Sigmoid colon (tissue), 6 donors: ENCODE measurements at regions not wholly inside any gene's neighbourhood (a gene's known extent, or its start where the extent isn't known, plus 50 kb on each side); places are given as distances from the start of the nearest gene placed in this dataset.

Source experiments
- DNase-seq: peaks from one replicate; pipeline ENCODE4 v3.0.0-alpha.2; 2019
- H3K27ac ChIP-seq, 4 donors: fragments of 200-600 bp; sonication (generic); one replicate each; pipeline ENCODE4 v1.5.1; 2016 to 2019; ENCODE audit warnings: mild to moderate bottlenecking in 1 of 4
- H3K27me3 ChIP-seq, 3 donors: fragments of 200-600 bp; sonication (generic); one replicate each; pipeline ENCODE4 v1.5.1; 2019; ENCODE audit warnings: mild to moderate bottlenecking in 1 of 3
- H3K36me3 ChIP-seq, 4 donors: fragments of 200-600 bp; sonication (generic); one replicate each; pipeline ENCODE4 v1.5.1; 2016 to 2019
- H3K4me1 ChIP-seq, 4 donors: fragments of 200-600 bp; sonication (generic); one replicate each; pipeline ENCODE4 v1.5.1; 2017 to 2019
- H3K4me3 ChIP-seq, 4 donors: fragments of 200-600 bp; sonication (generic); one replicate each; pipeline ENCODE4 v1.5.1; 2017 to 2019; ENCODE audit warnings: mild to moderate bottlenecking in 2 of 4, moderate library complexity in 1 of 4
- H3K9me3 ChIP-seq, 4 donors: fragments of 200-600 bp in 3 of 4; sonication (generic) in 3 of 4; one replicate each; pipeline versions ENCODE4 v1.5.1 to v1.6.1; 2013 to 2019
- EP300 ChIP-seq, 4 donors: sonication (generic); formaldehyde crosslinking; IDR thresholded peaks; one replicate each; pipeline ENCODE4 v1.6.1; 2017; ENCODE audit warnings: antibody characterized with exemption in 4 of 4
- POLR2A ChIP-seq, 2 donors: fragments of 450-650 bp; IDR thresholded peaks; one replicate each; pipeline ENCODE4 v1.6.1; 2016; ENCODE audit warnings: antibody characterized with exemption in 2 of 2, mild to moderate bottlenecking in 2 of 2, moderate library complexity in 2 of 2
- POLR2AphosphoS5 ChIP-seq, 4 donors: sonication (generic); formaldehyde crosslinking; IDR thresholded peaks; one replicate each; pipeline ENCODE4 v1.6.1; 2017; ENCODE audit warnings: antibody characterized with exemption in 4 of 4
- WGBS, 2 donors: extraction: QIAGEN DNeasy Blood & Tissue Kit; methylation state at CpG; one replicate each; pipeline ENCODE4 v1.1.7; 2013; 5-methylcytosine and 5-hydroxymethylcytosine counted together
- intact Hi-C: fragments of 100-400 bp; cut with DNase I; formaldehyde crosslinking; loops from one replicate; pipeline ENCODE4 v1.15.1; 2023
- TF ChIP-seq, protein P1 (sequence below), 4 experiments: fragments of 450-650 bp in 3 of 4; fragments of 200-600 bp in 1 of 4; IDR thresholded peaks; one replicate each; pipeline ENCODE4 v1.5.1; 2016 to 2019; ENCODE audit warnings: antibody characterized with exemption in 4 of 4, mild to moderate bottlenecking in 3 of 4, moderate library complexity in 2 of 4
- donor health status: healthy with polysubstance abuse.
- donor health status: healthy.

DNA sequence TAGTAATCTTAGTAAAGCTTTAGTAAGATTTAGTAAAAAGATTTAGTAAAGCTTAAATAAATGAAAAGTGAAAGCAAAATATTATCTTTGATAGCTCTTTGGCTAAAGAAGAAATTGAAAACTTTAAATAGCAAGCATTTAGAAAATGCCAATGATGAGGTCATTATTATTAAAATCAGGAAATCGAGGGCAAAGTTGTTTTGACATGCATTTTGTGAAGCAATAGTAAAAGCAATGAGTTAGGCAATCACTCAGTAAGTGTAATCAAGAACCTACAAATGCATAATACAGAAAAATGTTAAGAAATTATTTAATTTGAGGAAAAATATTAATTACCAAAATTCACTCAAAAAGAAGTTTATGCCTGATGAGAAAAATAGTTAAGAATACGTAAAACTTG lies 280.3 kb upstream of the MME start:
- H3K27me3 ChIP-seq = no peaks in the 10 kb centered on the region
- no peaks in the 10 kb centered on the region for H3K9me3 ChIP-seq
- no peak overlapping the region for H3K27ac ChIP-seq
- no peak overlapping the region for H3K4me3 ChIP-seq
- TF ChIP-seq POLR2A (IDR thresholded peaks at IDR 0.05) (no peak), POLR2AphosphoS5 (IDR thresholded peaks at IDR 0.05) (no peak), EP300 (IDR thresholded peaks at IDR 0.05) (no peak)
- TF ChIP-seq, protein P1, sequence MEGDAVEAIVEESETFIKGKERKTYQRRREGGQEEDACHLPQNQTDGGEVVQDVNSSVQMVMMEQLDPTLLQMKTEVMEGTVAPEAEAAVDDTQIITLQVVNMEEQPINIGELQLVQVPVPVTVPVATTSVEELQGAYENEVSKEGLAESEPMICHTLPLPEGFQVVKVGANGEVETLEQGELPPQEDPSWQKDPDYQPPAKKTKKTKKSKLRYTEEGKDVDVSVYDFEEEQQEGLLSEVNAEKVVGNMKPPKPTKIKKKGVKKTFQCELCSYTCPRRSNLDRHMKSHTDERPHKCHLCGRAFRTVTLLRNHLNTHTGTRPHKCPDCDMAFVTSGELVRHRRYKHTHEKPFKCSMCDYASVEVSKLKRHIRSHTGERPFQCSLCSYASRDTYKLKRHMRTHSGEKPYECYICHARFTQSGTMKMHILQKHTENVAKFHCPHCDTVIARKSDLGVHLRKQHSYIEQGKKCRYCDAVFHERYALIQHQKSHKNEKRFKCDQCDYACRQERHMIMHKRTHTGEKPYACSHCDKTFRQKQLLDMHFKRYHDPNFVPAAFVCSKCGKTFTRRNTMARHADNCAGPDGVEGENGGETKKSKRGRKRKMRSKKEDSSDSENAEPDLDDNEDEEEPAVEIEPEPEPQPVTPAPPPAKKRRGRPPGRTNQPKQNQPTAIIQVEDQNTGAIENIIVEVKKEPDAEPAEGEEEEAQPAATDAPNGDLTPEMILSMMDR (IDR thresholded peaks at IDR 0.05) = no peak
- intact Hi-C loops = no loop called here
- H3K4me1 ChIP-seq = peaks cover 0 to 7% (median 0%) of the 10 kb centered on the region in 4 donors
- 67 to 79% methylated on average over 2 of the region's 2 CpGs for WGBS, 2 donors
- no peaks in the 10 kb centered on the region for H3K36me3 ChIP-seq
- no peak for DNase-seq

DNA sequence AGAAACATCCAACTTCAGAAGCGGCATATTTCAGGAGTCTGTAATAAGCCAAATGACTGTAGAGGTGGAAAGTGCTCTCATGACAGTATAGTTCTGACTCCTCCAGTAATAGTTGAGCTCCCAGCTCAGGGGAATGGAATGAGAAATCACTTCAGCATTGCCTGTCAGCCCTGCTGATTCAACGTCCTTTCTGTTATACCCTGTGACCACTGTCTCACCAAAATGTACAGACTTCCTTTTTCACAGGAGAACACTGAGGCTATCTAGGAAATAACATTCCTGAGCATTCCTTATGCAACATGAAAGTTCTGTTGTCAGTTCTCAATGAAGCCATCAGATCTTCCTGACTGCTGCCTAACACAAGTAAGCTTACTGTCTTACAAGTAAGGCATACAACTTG lies 284.5 kb upstream of the MME start:
- TF ChIP-seq, protein P1 (IDR thresholded peaks at IDR 0.05) = no peak
- TF ChIP-seq POLR2A (IDR thresholded peaks at IDR 0.05) = no peak
- no peak for TF ChIP-seq EP300 (IDR thresholded peaks at IDR 0.05)
- TF ChIP-seq POLR2AphosphoS5 (IDR thresholded peaks at IDR 0.05) = peak in 1 of 4 donors; percentile 21
- 59 to 78% methylated on average over 2 of the region's 2 CpGs for WGBS, 2 donors
- H3K27me3 ChIP-seq = no peaks in the 10 kb centered on the region
- intact Hi-C loops = no loop called here
- peaks cover 0 to 7% (median 0%) of the 10 kb centered on the region in 4 donors for H3K4me1 ChIP-seq
- no peak overlapping the region for H3K4me3 ChIP-seq
- H3K27ac ChIP-seq = peak overlapping the region in 1 of 4 donors; percentile 27
- H3K36me3 ChIP-seq = no peaks in the 10 kb centered on the region
- no peak for DNase-seq
- H3K9me3 ChIP-seq = no peaks in the 10 kb centered on the region

DNA sequence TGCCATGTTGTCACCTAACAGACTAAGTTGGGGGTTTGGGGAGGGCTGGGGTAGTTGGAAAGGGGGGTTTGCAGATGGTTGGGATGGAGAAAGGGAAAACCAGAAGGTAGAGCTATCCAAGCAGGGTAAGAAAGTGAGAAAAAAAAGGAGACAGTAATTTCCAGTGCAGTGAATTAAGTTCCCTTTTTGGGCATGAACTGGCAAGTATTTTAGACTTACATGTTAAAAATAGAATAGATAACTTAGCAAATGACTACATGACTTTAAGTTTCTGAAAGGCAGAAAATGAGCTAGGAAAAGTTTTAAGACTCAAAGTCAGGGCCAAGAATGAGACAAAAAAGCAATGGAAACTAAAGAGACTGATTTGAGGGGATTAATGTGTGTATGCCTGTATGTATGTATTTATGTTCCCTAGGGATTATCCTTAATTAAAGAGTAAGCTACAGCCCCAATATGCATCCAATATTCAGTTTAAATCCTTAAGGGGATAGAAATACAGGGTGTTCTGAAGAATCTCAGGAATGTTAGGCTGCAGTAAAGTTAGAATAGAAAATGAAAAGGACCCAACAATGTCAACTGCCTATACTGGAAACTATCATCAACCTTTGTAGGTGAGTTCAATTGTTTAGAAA lies 285.2 kb upstream of the MME start:
- Histone ChIP-seq H3K27ac (peak overlapping the region in 2 of 4 donors; percentile 27 to 33), H3K36me3 (no peaks in the 10 kb centered on the region), H3K4me3 (no peak overlapping the region), H3K27me3 (no peaks in the 10 kb centered on the region), H3K9me3 (no peaks in the 10 kb centered on the region), H3K4me1 (peaks cover 0 to 7% (median 0%) of the 10 kb centered on the region in 4 donors)
- intact Hi-C loops = no loop called here
- DNase-seq = no peak
- TF ChIP-seq, protein P1 (IDR thresholded peaks at IDR 0.05) = no peak
- no peak for TF ChIP-seq EP300 (IDR thresholded peaks at IDR 0.05)
- TF ChIP-seq POLR2A (IDR thresholded peaks at IDR 0.05) = no peak
- TF ChIP-seq POLR2AphosphoS5 (IDR thresholded peaks at IDR 0.05) = no peak

DNA sequence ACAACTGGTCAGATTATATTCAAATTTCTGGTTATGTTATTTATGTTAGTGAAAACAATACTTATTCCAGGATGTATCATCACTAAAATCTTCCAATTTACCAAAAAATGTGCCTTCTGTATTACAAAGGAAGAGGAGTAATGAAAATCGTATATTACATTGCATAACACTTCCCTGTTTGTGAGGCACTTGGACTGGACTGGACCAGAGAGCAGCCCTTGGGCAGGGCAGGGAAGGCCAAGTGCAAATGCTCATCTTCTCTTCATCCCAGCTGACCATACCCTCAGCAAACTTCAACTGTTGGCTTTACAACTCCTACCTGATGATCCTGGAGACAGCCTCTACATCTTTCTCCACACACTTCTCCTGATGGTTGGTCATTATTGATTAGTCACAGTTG lies 285.7 kb upstream of the MME start:
- no peaks in the 10 kb centered on the region for H3K36me3 ChIP-seq
- H3K27ac ChIP-seq = peak overlapping the region in 2 of 4 donors; percentile 27 to 33
- H3K9me3 ChIP-seq = no peaks in the 10 kb centered on the region
- no peak for DNase-seq
- no peaks in the 10 kb centered on the region for H3K27me3 ChIP-seq
- H3K4me3 ChIP-seq = no peak overlapping the region
- no peak for TF ChIP-seq EP300 (IDR thresholded peaks at IDR 0.05)
- TF ChIP-seq POLR2AphosphoS5 (IDR thresholded peaks at IDR 0.05) = no peak
- TF ChIP-seq POLR2A (IDR thresholded peaks at IDR 0.05) = no peak
- TF ChIP-seq, protein P1 (IDR thresholded peaks at IDR 0.05) = no peak
- 54 to 69% methylated on average over 1 of the region's 1 CpG for WGBS, 2 donors
- H3K4me1 ChIP-seq = peaks cover 0 to 7% (median 0%) of the 10 kb centered on the region in 4 donors
- intact Hi-C loops = no loop called here

DNA sequence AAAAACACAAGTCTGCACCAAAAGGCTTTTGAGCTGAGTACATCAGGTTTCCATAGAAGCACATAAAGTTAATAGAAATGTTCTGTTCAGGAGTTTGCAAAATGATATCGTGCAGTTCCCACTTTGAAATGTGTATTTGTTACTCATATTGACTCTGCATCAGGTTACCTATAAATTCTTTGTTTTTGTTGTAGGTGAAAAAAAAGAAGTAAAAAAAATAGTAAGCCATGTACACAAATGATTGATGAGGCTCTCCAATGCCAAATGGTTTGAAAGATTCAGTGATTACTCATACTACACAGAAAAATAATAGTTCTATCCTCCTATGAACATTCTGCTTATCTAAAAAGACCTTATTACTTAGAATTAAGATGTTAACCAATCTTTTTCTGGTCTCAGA lies 287.3 kb upstream of the MME start:
- WGBS, 2 donors = 74 to 83% methylated on average over 1 of the region's 1 CpG

More for the DNA sequence above, 287.3 kb upstream of the MME start:
- no peaks in the 10 kb centered on the region for H3K36me3 ChIP-seq
- peaks cover 0 to 7% (median 0%) of the 10 kb centered on the region in 4 donors for H3K4me1 ChIP-seq
- no peak overlapping the region for H3K4me3 ChIP-seq
- no peak overlapping the region for H3K27ac ChIP-seq
- DNase-seq = no peak
- TF ChIP-seq EP300 (IDR thresholded peaks at IDR 0.05) (no peak), POLR2A (IDR thresholded peaks at IDR 0.05) (no peak), POLR2AphosphoS5 (IDR thresholded peaks at IDR 0.05) (no peak)
- H3K27me3 ChIP-seq = no peaks in the 10 kb centered on the region
- intact Hi-C loops = no loop called here
- H3K9me3 ChIP-seq = no peaks in the 10 kb centered on the region
